HUES48 (cell line): ENCODE measurements at regions not wholly inside any gene's neighbourhood (a gene's known extent, or its start where the extent isn't known, plus 50 kb on each side); places are given as distances from the start of the nearest gene placed in this dataset.

ENCODE experiments used
- H3K27ac ChIP-seq: one replicate; pipeline ENCODE4 v1.7.0; 2013; ENCODE audit warnings: low read depth, low read length, inconsistent platforms
- H3K27me3 ChIP-seq: 2 replicates; pipeline ENCODE4 v1.6.1; 2013; ENCODE audit warnings: mild to moderate bottlenecking, low read length; ENCODE audit not compliant: control insufficient read depth, insufficient read depth
- H3K36me3 ChIP-seq: 2 replicates; pipeline ENCODE4 v1.6.1; 2013; ENCODE audit warnings: low read length; ENCODE audit not compliant: control insufficient read depth, insufficient read depth
- H3K4me1 ChIP-seq: 2 replicates; pipeline ENCODE4 v1.6.1; 2013; ENCODE audit warnings: mild to moderate bottlenecking, low read length; ENCODE audit not compliant: control insufficient read depth, insufficient read depth
- H3K4me3 ChIP-seq: 2 replicates; pipeline ENCODE4 v1.5.1; 2013; ENCODE audit warnings: mild to moderate bottlenecking, low read depth, low read length
- H3K9ac ChIP-seq: 2 replicates; pipeline ENCODE4 v1.6.1; 2013; ENCODE audit warnings: mild to moderate bottlenecking, low read depth, low read length, moderate library complexity
- H3K9me3 ChIP-seq: 2 replicates; pipeline ENCODE4 v1.6.1; 2013; ENCODE audit warnings: low read length; ENCODE audit not compliant: control insufficient read depth, insufficient read depth

DNA sequence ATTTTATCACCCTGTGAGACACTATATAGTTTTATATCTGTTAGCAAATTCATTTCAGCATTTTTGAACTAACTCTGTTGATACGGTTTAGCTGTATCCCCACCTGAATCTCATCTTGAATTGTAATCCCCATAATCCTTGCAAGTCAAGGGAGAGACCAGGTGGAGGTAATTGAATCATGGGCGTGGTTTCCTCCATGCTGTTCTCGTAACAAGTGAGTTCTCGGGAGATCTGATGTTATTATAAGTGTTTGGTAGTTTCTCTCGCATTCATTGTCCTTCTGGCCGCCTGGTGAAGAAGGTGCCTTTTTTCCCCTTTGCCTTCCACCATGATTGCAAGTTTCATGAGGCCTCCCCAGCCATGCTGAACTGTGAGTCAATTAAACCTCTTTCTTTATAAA, 53.2 kb upstream of the TMC3 start:
- Histone ChIP-seq H3K9ac (no peak overlapping the region), H3K4me1 (no peaks in the 10 kb centered on the region), H3K27ac (no peak overlapping the region), H3K36me3 (no peaks in the 10 kb centered on the region), H3K9me3 (no peaks in the 10 kb centered on the region), H3K27me3 (no peaks in the 10 kb centered on the region), H3K4me3 (no peak overlapping the region)

DNA sequence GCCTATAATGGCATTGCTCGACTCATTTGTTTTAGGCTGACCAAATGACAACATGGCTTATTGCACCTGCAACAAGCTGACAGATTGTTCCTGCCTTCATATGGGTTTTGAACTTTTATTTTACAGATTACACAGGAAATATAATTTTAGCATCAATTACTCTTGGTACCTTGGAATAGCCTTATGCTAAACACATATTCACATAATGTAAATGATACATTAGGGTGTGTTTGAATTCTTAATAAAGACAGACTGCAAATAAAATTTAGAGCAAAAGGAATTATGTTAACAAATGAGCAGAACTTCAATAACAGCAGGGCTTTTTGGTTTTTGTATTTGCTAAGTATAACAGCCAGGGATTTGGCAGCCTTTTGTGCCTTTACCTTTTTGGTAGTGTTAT, 51.9 kb upstream of the TMC3 start:
- H3K4me3 ChIP-seq = no peak overlapping the region
- no peaks in the 10 kb centered on the region for H3K27me3 ChIP-seq
- no peak overlapping the region for H3K9ac ChIP-seq
- H3K27ac ChIP-seq = no peak overlapping the region
- H3K4me1 ChIP-seq = no peaks in the 10 kb centered on the region
- H3K36me3 ChIP-seq = no peaks in the 10 kb centered on the region
- no peaks in the 10 kb centered on the region for H3K9me3 ChIP-seq
